ENCODE measurements at regions not wholly inside any gene's neighbourhood (a gene's known extent, or its start where the extent isn't known, plus 50 kb on each side); places are given as distances from the start of the nearest gene placed in this dataset.

GRCh38 chr10:65762311-65762710 is 1163.5 kb upstream of the LRRTM3 start:
- H3K27me3 ChIP-seq (replicated peaks; ENCODE audit: insufficient read depth, low read depth, low read length, poor library complexity), result no peaks in the 10 kb centered on the region
- no peak for DNase-seq (ENCODE audit: low spot score)
- no peak overlapping the region for H3K4me3 ChIP-seq (ENCODE audit: low read depth, low read length, poor library complexity, severe bottlenecking)
- POLR2A ChIA-PET (ENCODE audit: low non-redundant PET), result no interaction called here
- TF ChIP-seq CTCF (conservative IDR thresholded peaks at IDR 0.05; ENCODE audit: low read depth, low read length), result no peak
- no peak for TF ChIP-seq EZH2 (IDR thresholded peaks at IDR 0.05; ENCODE audit: borderline replicate concordance, low read depth, low read length, poor library complexity, severe bottlenecking)
- H3K9me3 ChIP-seq (ENCODE audit: low read depth, low read length, poor library complexity, severe bottlenecking), result no peaks in the 10 kb centered on the region
- intact Hi-C loops (cut with micrococcal nuclease; ENCODE audit: unreplicated experiment), result no loop called here
- no peaks in the 10 kb centered on the region for H3K4me1 ChIP-seq (ENCODE audit: insufficient read depth, low read length, poor library complexity, severe bottlenecking)
- CTCF ChIA-PET, result no interaction called here
- H3K27ac ChIP-seq (ENCODE audit: low read depth, low read length, poor library complexity, severe bottlenecking), result no peak overlapping the region
- BruUV-seq (replicated peaks), result no TSS peak
- H3K36me3 ChIP-seq (ENCODE audit: insufficient read depth, low read length, poor library complexity, severe bottlenecking), result no peaks in the 10 kb centered on the region

- CTCF ChIA-PET, result no interaction called here
- no peak overlapping the region for H3K27ac ChIP-seq (ENCODE audit: low read depth, low read length, poor library complexity, severe bottlenecking)
Measured at GRCh38 chr10:65765006-65765541, 1160.8 kb upstream of the LRRTM3 start.

GRCh38 chr10:65769828-65770227 is 1156.0 kb upstream of the LRRTM3 start:
- intact Hi-C loops (cut with micrococcal nuclease; ENCODE audit: unreplicated experiment), result no loop called here

More at GRCh38 chr10:65765006-65765541, 1160.8 kb upstream of the LRRTM3 start:
- no peak for TF ChIP-seq EZH2 (IDR thresholded peaks at IDR 0.05; ENCODE audit: borderline replicate concordance, low read depth, low read length, poor library complexity, severe bottlenecking)
- no peaks in the 10 kb centered on the region for H3K36me3 ChIP-seq (ENCODE audit: insufficient read depth, low read length, poor library complexity, severe bottlenecking)
- H3K9me3 ChIP-seq (ENCODE audit: low read depth, low read length, poor library complexity, severe bottlenecking), result no peaks in the 10 kb centered on the region
- no peaks in the 10 kb centered on the region for H3K27me3 ChIP-seq (replicated peaks; ENCODE audit: insufficient read depth, low read depth, low read length, poor library complexity)
- H3K4me3 ChIP-seq (ENCODE audit: low read depth, low read length, poor library complexity, severe bottlenecking), result no peak overlapping the region
- intact Hi-C loops (cut with micrococcal nuclease; ENCODE audit: unreplicated experiment), result no loop called here
- no TSS peak for BruUV-seq (replicated peaks)
- POLR2A ChIA-PET (ENCODE audit: low non-redundant PET), result no interaction called here
- H3K4me1 ChIP-seq (ENCODE audit: insufficient read depth, low read length, poor library complexity, severe bottlenecking), result no peaks in the 10 kb centered on the region
- DNase-seq (ENCODE audit: low spot score), result no peak

More at GRCh38 chr10:65769828-65770227, 1156.0 kb upstream of the LRRTM3 start:
- CTCF ChIA-PET, result no interaction called here
- TF ChIP-seq EZH2 (IDR thresholded peaks at IDR 0.05; ENCODE audit: borderline replicate concordance, low read depth, low read length, poor library complexity, severe bottlenecking), result no peak
- no peak for TF ChIP-seq CTCF (conservative IDR thresholded peaks at IDR 0.05; ENCODE audit: low read depth, low read length)
- Histone ChIP-seq H3K27me3 (replicated peaks; ENCODE audit: insufficient read depth, low read depth, low read length, poor library complexity) (no peaks in the 10 kb centered on the region), H3K9me3 (ENCODE audit: low read depth, low read length, poor library complexity, severe bottlenecking) (no peaks in the 10 kb centered on the region), H3K27ac (ENCODE audit: low read depth, low read length, poor library complexity, severe bottlenecking) (no peak overlapping the region), H3K4me3 (ENCODE audit: low read depth, low read length, poor library complexity, severe bottlenecking) (no peak overlapping the region), H3K4me1 (ENCODE audit: insufficient read depth, low read length, poor library complexity, severe bottlenecking) (no peaks in the 10 kb centered on the region), H3K36me3 (ENCODE audit: insufficient read depth, low read length, poor library complexity, severe bottlenecking) (no peaks in the 10 kb centered on the region)
- no peak for DNase-seq (ENCODE audit: low spot score)
- no TSS peak for BruUV-seq (replicated peaks)
- POLR2A ChIA-PET (ENCODE audit: low non-redundant PET), result no interaction called here

Measured in A673 (cell line).